ENCODE measurements at regions not wholly inside any gene's neighbourhood (a gene's known extent, or its start where the extent isn't known, plus 50 kb on each side); places are given as distances from the start of the nearest gene placed in this dataset.

GRCh38 chr5:142484821-142485387 lies 160.1 kb upstream of the SPRY4 start:
- TF ChIP-seq HMBOX1 (IDR thresholded peaks at IDR 0.05) (no peak), FOSL1 (tag; conservative IDR thresholded peaks at IDR 0.05) (no peak), POLR2AphosphoS5 (IDR thresholded peaks at IDR 0.05; ENCODE audit: control insufficient read depth, insufficient read depth, low read depth, low read length) (no peak), GATAD2B (IDR thresholded peaks at IDR 0.05; ENCODE audit: borderline replicate concordance) (no peak), POU5F1 (IDR thresholded peaks at IDR 0.05; ENCODE audit: borderline replicate concordance, low read depth, low read length, partially characterized antibody) (no peak), CTCF (IDR thresholded peaks at IDR 0.05 in 2 of 3, conservative IDR thresholded peaks at IDR 0.05 in 1 of 3; ENCODE audit: insufficient read depth in 2 of 3, low read depth in 1 of 3, low read length in 3 of 3) (no peak), NFIC (IDR thresholded peaks at IDR 0.05) (no peak)

Measured in K562 (cell line).